ENCODE measurements at regions not wholly inside any gene's neighbourhood (a gene's known extent, or its start where the extent isn't known, plus 50 kb on each side); places are given as distances from the start of the nearest gene placed in this dataset.
"Not testable (repeated sequence)": the region's sequence is repeated elsewhere in the genome, so short reads cannot be mapped to it uniquely, and the experiment has no call there.

- no peak for TF ChIP-seq CTCF (IDR thresholded peaks at IDR 0.05; ENCODE audit: low read depth, low read length)
- no peak overlapping the region for H3K4me3 ChIP-seq (ENCODE audit: low read depth, low read length)
These were observed 259.6 kb upstream of the RPS23 start for GRCh38 chr5:82537687-82538306.

- no peak for TF ChIP-seq CTCF (IDR thresholded peaks at IDR 0.05; ENCODE audit: low read depth, low read length)
These were observed 256.8 kb upstream of the RPS23 start for GRCh38 chr5:82534986-82535385.

GRCh38 chr5:82532075-82532474 is 253.9 kb upstream of the RPS23 start:
- not testable (repeated sequence) for H3K4me3 ChIP-seq (ENCODE audit: low read depth, low read length)

More at GRCh38 chr5:82534986-82535385, 256.8 kb upstream of the RPS23 start:
- H3K4me3 ChIP-seq (ENCODE audit: low read depth, low read length): no peak overlapping the region

- TF ChIP-seq CTCF (IDR thresholded peaks at IDR 0.05; ENCODE audit: low read depth, low read length): no peak
- no peak overlapping the region for H3K4me3 ChIP-seq (ENCODE audit: low read depth, low read length)
These were observed 248.4 kb upstream of the RPS23 start for GRCh38 chr5:82526540-82526939.

GRCh38 chr5:82525626-82526025 is 247.5 kb upstream of the RPS23 start:
- no peak overlapping the region for H3K4me3 ChIP-seq (ENCODE audit: low read depth, low read length)
- no peak for TF ChIP-seq CTCF (IDR thresholded peaks at IDR 0.05; ENCODE audit: low read depth, low read length)

GRCh38 chr5:82523633-82524032 is 245.5 kb upstream of the RPS23 start:
- TF ChIP-seq CTCF (IDR thresholded peaks at IDR 0.05; ENCODE audit: low read depth, low read length): no peak
- no peak overlapping the region for H3K4me3 ChIP-seq (ENCODE audit: low read depth, low read length)

GRCh38 chr5:82522897-82523296 is 244.7 kb upstream of the RPS23 start:
- H3K4me3 ChIP-seq (ENCODE audit: low read depth, low read length): no peak overlapping the region
- no peak for TF ChIP-seq CTCF (IDR thresholded peaks at IDR 0.05; ENCODE audit: low read depth, low read length)

GRCh38 chr5:82521431-82522051 is 243.4 kb upstream of the RPS23 start:
- no peak for TF ChIP-seq CTCF (IDR thresholded peaks at IDR 0.05; ENCODE audit: low read depth, low read length)
- H3K4me3 ChIP-seq (ENCODE audit: low read depth, low read length): no peak overlapping the region
